ENCODE measurements at regions not wholly inside any gene's neighbourhood (a gene's known extent, or its start where the extent isn't known, plus 50 kb on each side); places are given as distances from the start of the nearest gene placed in this dataset.

- Mint-ChIP-seq H3K36me3 (ENCODE audit: low read depth) (peaks cover 14% of the 10 kb centered on the region), H3K4me3 (no peak overlapping the region), H3K27ac (no peak overlapping the region), H3K9me3 (peaks cover 4% of the 10 kb centered on the region), H3K4me1 (peaks cover 6% of the 10 kb centered on the region), H3K27me3 (ENCODE audit: insufficient read depth) (no peaks in the 10 kb centered on the region)
- Histone ChIP-seq H3K9ac (ENCODE audit: extremely low read depth, low read length, poor library complexity, severe bottlenecking) (no peak overlapping the region), H3K27me3 (ENCODE audit: control insufficient read depth, insufficient read depth, low read length, poor library complexity, severe bottlenecking) (no peaks in the 10 kb centered on the region), H3K9me3 (ENCODE audit: control insufficient read depth, low read length) (peaks cover 4% of the 10 kb centered on the region), H3K4me3 (ENCODE audit: low read length) (no peak overlapping the region), H3K36me3 (ENCODE audit: control insufficient read depth, insufficient read depth, low read length) (no peaks in the 10 kb centered on the region), H3K4me1 (ENCODE audit: control insufficient read depth, insufficient read depth, low read length) (no peaks in the 10 kb centered on the region), H3K27ac (ENCODE audit: low read depth, low read length) (no peak overlapping the region)
- DNase-seq, result no peak
- TF ChIP-seq, protein P1, sequence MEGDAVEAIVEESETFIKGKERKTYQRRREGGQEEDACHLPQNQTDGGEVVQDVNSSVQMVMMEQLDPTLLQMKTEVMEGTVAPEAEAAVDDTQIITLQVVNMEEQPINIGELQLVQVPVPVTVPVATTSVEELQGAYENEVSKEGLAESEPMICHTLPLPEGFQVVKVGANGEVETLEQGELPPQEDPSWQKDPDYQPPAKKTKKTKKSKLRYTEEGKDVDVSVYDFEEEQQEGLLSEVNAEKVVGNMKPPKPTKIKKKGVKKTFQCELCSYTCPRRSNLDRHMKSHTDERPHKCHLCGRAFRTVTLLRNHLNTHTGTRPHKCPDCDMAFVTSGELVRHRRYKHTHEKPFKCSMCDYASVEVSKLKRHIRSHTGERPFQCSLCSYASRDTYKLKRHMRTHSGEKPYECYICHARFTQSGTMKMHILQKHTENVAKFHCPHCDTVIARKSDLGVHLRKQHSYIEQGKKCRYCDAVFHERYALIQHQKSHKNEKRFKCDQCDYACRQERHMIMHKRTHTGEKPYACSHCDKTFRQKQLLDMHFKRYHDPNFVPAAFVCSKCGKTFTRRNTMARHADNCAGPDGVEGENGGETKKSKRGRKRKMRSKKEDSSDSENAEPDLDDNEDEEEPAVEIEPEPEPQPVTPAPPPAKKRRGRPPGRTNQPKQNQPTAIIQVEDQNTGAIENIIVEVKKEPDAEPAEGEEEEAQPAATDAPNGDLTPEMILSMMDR (conservative IDR thresholded peaks at IDR 0.05), result no peak
- no CpG with 5 or more reads among the region's 2 CpGs for WGBS, 2 experiments (ENCODE audit: insufficient coverage in 1 of 2, insufficient read length in 1 of 2)
Observed at GRCh38 chrX:116823677-116824076, 360.9 kb upstream of the CT83 start.

DNA sequence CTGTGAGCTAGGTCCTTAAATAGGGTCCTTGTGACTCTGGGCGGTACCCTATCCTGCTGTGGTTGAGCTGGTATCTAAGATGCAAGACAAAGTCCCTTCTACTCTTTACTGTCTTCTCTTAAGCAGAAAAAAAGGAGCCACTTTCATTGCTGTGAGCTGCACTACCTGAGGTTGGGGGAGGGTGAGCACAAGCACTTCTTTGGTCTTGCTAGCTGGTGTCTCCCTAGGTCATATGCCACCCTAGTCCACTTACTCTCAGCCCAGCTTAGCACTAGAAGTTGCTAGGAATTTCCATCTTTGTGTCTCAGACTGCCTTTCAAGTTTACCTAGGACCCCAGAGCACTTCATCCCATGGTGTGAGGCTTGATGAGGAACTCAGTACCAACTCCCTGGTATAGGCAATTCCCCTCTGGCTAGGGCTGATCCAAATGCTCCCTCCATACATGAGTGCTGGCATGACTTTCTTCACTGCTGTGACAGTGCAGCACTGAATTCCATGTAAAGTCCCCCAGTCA is 343.6 kb upstream of the CT83 start:
- peaks cover 13% of the 10 kb centered on the region for H3K4me1 Mint-ChIP-seq
- DNase-seq, result peak; percentile 55
- Histone ChIP-seq H3K36me3 (ENCODE audit: control insufficient read depth, insufficient read depth, low read length) (peaks cover 28% of the 10 kb centered on the region), H3K27me3 (ENCODE audit: control insufficient read depth, insufficient read depth, low read length, poor library complexity, severe bottlenecking) (no peaks in the 10 kb centered on the region), H3K9me3 (ENCODE audit: control insufficient read depth, low read length) (peaks cover 25% of the 10 kb centered on the region), H3K4me1 (ENCODE audit: control insufficient read depth, insufficient read depth, low read length) (no peaks in the 10 kb centered on the region), H3K9ac (ENCODE audit: extremely low read depth, low read length, poor library complexity, severe bottlenecking) (no peak overlapping the region), H3K4me3 (ENCODE audit: low read length) (no peak overlapping the region), H3K27ac (ENCODE audit: low read depth, low read length) (no peak overlapping the region)
- H3K36me3 Mint-ChIP-seq (ENCODE audit: low read depth), result peaks cover 63% of the 10 kb centered on the region
- H3K4me3 Mint-ChIP-seq, result no peak overlapping the region
- H3K27ac Mint-ChIP-seq, result no peak overlapping the region
- 100% methylated on average over 1 of the region's 1 CpG; no CpG with 5 or more reads in 1 of the 2 experiments for WGBS, 2 experiments (ENCODE audit: insufficient coverage in 1 of 2, insufficient read length in 1 of 2)
- TF ChIP-seq, protein P1 (conservative IDR thresholded peaks at IDR 0.05), result no peak
- H3K27me3 Mint-ChIP-seq (ENCODE audit: insufficient read depth), result no peaks in the 10 kb centered on the region
- H3K9me3 Mint-ChIP-seq, result peaks cover 56% of the 10 kb centered on the region

DNA sequence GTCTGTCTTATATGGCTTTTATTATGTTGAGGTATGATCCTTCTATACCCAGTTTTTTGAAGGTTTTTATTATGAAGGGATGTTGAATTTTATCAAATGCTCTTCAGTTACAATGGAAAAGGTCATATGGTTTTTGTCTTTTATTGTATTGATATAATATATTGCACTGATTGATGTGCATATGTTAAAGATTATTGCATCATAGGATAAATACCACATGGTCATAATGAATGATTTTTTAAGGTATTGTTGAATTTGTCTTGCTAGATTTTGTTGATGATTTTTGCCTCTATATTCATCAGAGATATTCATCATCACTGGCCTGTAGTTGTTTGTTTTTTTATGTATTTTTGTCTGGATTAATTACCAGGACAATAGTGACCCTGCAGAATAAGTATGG is 339.2 kb upstream of the CT83 start:
- Histone ChIP-seq H3K9me3 (ENCODE audit: control insufficient read depth, low read length) (no peaks in the 10 kb centered on the region), H3K4me1 (ENCODE audit: control insufficient read depth, insufficient read depth, low read length) (no peaks in the 10 kb centered on the region), H3K9ac (ENCODE audit: extremely low read depth, low read length, poor library complexity, severe bottlenecking) (no peak overlapping the region), H3K4me3 (ENCODE audit: low read length) (no peak overlapping the region), H3K27me3 (ENCODE audit: control insufficient read depth, insufficient read depth, low read length, poor library complexity, severe bottlenecking) (no peaks in the 10 kb centered on the region), H3K36me3 (ENCODE audit: control insufficient read depth, insufficient read depth, low read length) (no peaks in the 10 kb centered on the region), H3K27ac (ENCODE audit: low read depth, low read length) (no peak overlapping the region)
- Mint-ChIP-seq H3K27ac (no peak overlapping the region), H3K27me3 (ENCODE audit: insufficient read depth) (no peaks in the 10 kb centered on the region), H3K4me1 (peaks cover 8% of the 10 kb centered on the region), H3K36me3 (ENCODE audit: low read depth) (peaks cover 44% of the 10 kb centered on the region), H3K9me3 (peaks cover 74% of the 10 kb centered on the region), H3K4me3 (no peak overlapping the region)
- DNase-seq, result no peak
- TF ChIP-seq, protein P1 (conservative IDR thresholded peaks at IDR 0.05), result no peak
